Heart left ventricle (tissue), 16 donors: ENCODE measurements at regions not wholly inside any gene's neighbourhood (a gene's known extent, or its start where the extent isn't known, plus 50 kb on each side); places are given as distances from the start of the nearest gene placed in this dataset.

Experiments
- ATAC-seq, 4 donors: fragments of 200-7000 bp; cut with Tn5 transposase; one replicate each; pipeline ENCODE4 v1.9.1; 2020 to 2022; ENCODE audit warnings: moderate library complexity in 4 of 4, mild to moderate bottlenecking in 3 of 4, moderate number of reproducible peaks in 1 of 4
- DNase-seq, 5 donors: peaks; one replicate each; pipeline ENCODE4 v3.0.0-alpha.2; 2020
- H3K27ac ChIP-seq, 12 donors: fragments of 200-600 bp; sonication (generic) in 4 of 12; one replicate each; pipeline versions ENCODE4 v1.5.0 to v1.8.0; 2016 to 2022; ENCODE audit warnings: mild to moderate bottlenecking in 2 of 12
- H3K27me3 ChIP-seq, 9 donors: fragments of 200-600 bp; sonication (generic) in 2 of 9; one replicate each; pipeline versions ENCODE4 v1.5.1 to v1.8.0; 2016 to 2022; ENCODE audit warnings: mild to moderate bottlenecking in 3 of 9
- H3K36me3 ChIP-seq, 9 donors: fragments of 200-600 bp; sonication (generic) in 2 of 9; one replicate each; pipeline versions ENCODE4 v1.5.0 to v1.8.0; 2018 to 2022; ENCODE audit warnings: mild to moderate bottlenecking in 2 of 9
- H3K4me1 ChIP-seq, 12 donors: fragments of 200-600 bp; sonication (generic) in 4 of 12; one replicate each; pipeline versions ENCODE4 v1.5.0 to v1.8.0; 2016 to 2022; ENCODE audit warnings: mild to moderate bottlenecking in 3 of 12
- H3K4me3 ChIP-seq, 12 donors: fragments of 200-600 bp; sonication (generic) in 4 of 12; one replicate each; pipeline versions ENCODE4 v1.5.0 to v1.8.0; 2017 to 2022; ENCODE audit warnings: mild to moderate bottlenecking in 9 of 12, moderate library complexity in 4 of 12
- H3K9me3 ChIP-seq, 12 donors: fragments of 200-600 bp; sonication (generic) in 4 of 12; one replicate each; pipeline versions ENCODE4 v1.5.0 to v1.8.0; 2016 to 2022; ENCODE audit warnings: mild to moderate bottlenecking in 1 of 12
- CTCF ChIP-seq, 12 donors: fragments of 200-600 bp; sonication (generic) in 4 of 12; IDR thresholded peaks; one replicate each; pipeline versions ENCODE4 v1.5.0 to v1.8.0; 2018 to 2022; ENCODE audit warnings: antibody characterized with exemption in 12 of 12, mild to moderate bottlenecking in 5 of 12
- POLR2A ChIP-seq, 2 donors: fragments of 450-650 bp; IDR thresholded peaks; one replicate each; pipeline ENCODE4 v1.6.1; 2017; ENCODE audit warnings: antibody characterized with exemption in 2 of 2, mild to moderate bottlenecking in 2 of 2, moderate library complexity in 2 of 2
- WGBS, 4 donors: extraction: QIAGEN DNeasy Blood & Tissue Kit in 2 of 4; methylation state at CpG; one replicate each; pipeline versions ENCODE4 v1.1.5 to v1.1.7; 2013 to 2018; 5-methylcytosine and 5-hydroxymethylcytosine counted together
- intact Hi-C, 10 donors: fragments of 100-400 bp; cut with DNase I; formaldehyde crosslinking; loops; one replicate each; pipeline versions ENCODE4 v1.11.1 to v1.14.2; 2022
- donor health status: ischemic (EF 13 %, LVEDD 7.1; RV severe dilation, severe dysfunction).
- donor health status: healthy with polysubstance abuse.
- donor health status: DM: no; HTN: yes; CAD: no.
- donor health status: DM: no; HTN: no; CAD: no.
- donor health status: ischemic (EF 25% LVEDD 6.9; RV normal size, moderate dysfunction).
- donor health status: ischemic (EF 25% LVEDD 5.7; RV mildly dilated, moderate dysfunction).
- donor health status: healthy.
- donor health status: DM: yes; HTN: yes; CAD: no.
- donor health status: ischemic (EF 35%, LVEDD 5.7; RV mildly dilated, moderate dysfunction).
- donor health status: nonischemic (EF 11% LVEDD 7.7; RV severe dilation, severe dysfunction).
- donor health status: DM: yes; HTN: yes; CAD: no.
- donor health status: PGD.
- donor health status: ischemic (EF 29% LVEDD 5.4; RV normal size, mild dysfunction).
- donor health status: nonischemic (EF 23%, LVEDD 6.1; RV moderate dilation, normal function).

- Histone ChIP-seq H3K27ac (no peak overlapping the region), H3K4me1 (no peaks in the 10 kb centered on the region), H3K27me3 (peaks cover 0 to 11% (median 0%) of the 10 kb centered on the region in 9 donors), H3K4me3 (no peak overlapping the region), H3K9me3 (no peaks in the 10 kb centered on the region), H3K36me3 (no peaks in the 10 kb centered on the region)
- TF ChIP-seq CTCF (IDR thresholded peaks at IDR 0.05) (no peak), POLR2A (IDR thresholded peaks at IDR 0.05) (no peak)
- intact Hi-C loops, result loop anchor here in 1 of 10 donors (10.0 kb wide), 1 partner anchor 210 kb away; the partner anchor contains the start of gene EFNB1
- DNase-seq (no peak), ATAC-seq (no peak)
- WGBS, 4 donors, result 79 to 90% (median 87%) methylated on average over 4 to 6 of the region's 6 CpGs
Observed at GRCh38 chrX:69034451-69034850, 130.8 kb downstream of the PJA1 start.

GRCh38 chrX:69033936-69034335 lies 131.3 kb downstream of the PJA1 start:
- ATAC-seq (no peak), DNase-seq (no peak)
- Histone ChIP-seq H3K4me3 (no peak overlapping the region), H3K9me3 (no peaks in the 10 kb centered on the region), H3K27ac (no peak overlapping the region), H3K4me1 (no peaks in the 10 kb centered on the region), H3K36me3 (no peaks in the 10 kb centered on the region), H3K27me3 (peaks cover 0 to 11% (median 0%) of the 10 kb centered on the region in 9 donors)
- TF ChIP-seq CTCF (IDR thresholded peaks at IDR 0.05) (no peak), POLR2A (IDR thresholded peaks at IDR 0.05) (no peak)
- intact Hi-C loops, result loop anchor here in 1 of 10 donors (10.0 kb wide), 1 partner anchor 209 kb away; the partner anchor contains the start of gene EFNB1
- WGBS, 4 donors, result 77 to 93% (median 88%) methylated on average over 4 to 6 of the region's 6 CpGs

DNA sequence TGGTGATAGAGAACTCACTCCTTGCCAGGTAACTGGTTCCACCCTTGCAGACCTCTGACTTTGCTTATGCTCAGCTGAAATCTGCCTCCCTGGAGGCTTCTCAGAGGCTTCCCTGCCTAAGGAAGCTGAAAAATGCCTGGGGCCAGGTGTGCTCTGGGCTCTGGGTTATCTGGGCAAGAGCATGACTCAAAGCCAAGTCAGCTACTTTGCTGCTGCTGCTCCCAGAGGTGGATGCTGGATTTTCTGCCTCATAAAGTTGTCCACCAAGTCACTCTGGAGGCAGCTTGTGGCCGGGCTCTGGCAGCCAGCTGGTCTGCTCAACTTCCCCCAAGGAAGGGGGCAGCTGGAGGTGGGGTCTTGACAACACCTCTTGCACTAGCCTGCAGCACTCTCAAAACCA lies 132.7 kb downstream of the PJA1 start:
- TF ChIP-seq CTCF (IDR thresholded peaks at IDR 0.05) (no peak), POLR2A (IDR thresholded peaks at IDR 0.05) (no peak)
- H3K4me3 ChIP-seq, result no peak overlapping the region
- H3K27ac ChIP-seq, result no peak overlapping the region
- intact Hi-C loops, result loop anchor here in 1 of 10 donors (10.0 kb wide), 1 partner anchor 208 kb away; the partner anchor contains the start of gene EFNB1
- DNase-seq, result no peak
- H3K4me1 ChIP-seq, result peaks cover 0 to 10% (median 0%) of the 10 kb centered on the region in 12 donors
- peaks cover 0 to 11% (median 0%) of the 10 kb centered on the region in 9 donors for H3K27me3 ChIP-seq
- no peaks in the 10 kb centered on the region for H3K36me3 ChIP-seq
- ATAC-seq, result no peak
- H3K9me3 ChIP-seq, result no peaks in the 10 kb centered on the region
- 67 to 100% (median 91%) methylated on average over 1 of the region's 1 CpG for WGBS, 4 donors

- WGBS, 4 donors, result 65 to 71% (median 67%) methylated on average over 2 of the region's 2 CpGs
- Histone ChIP-seq H3K36me3 (no peaks in the 10 kb centered on the region), H3K27ac (no peak overlapping the region), H3K27me3 (peaks cover 0 to 11% (median 0%) of the 10 kb centered on the region in 9 donors), H3K4me3 (no peak overlapping the region), H3K9me3 (no peaks in the 10 kb centered on the region), H3K4me1 (peaks cover 0 to 11% (median 0%) of the 10 kb centered on the region in 12 donors)
- no peak for DNase-seq
- no peak for ATAC-seq
- no peak for TF ChIP-seq POLR2A (IDR thresholded peaks at IDR 0.05)
- no peak for TF ChIP-seq CTCF (IDR thresholded peaks at IDR 0.05)
- intact Hi-C loops, result loop anchor here in 1 of 10 donors (10.0 kb wide), 1 partner anchor 207 kb away; the partner anchor contains the start of gene EFNB1
Observed at GRCh38 chrX:69031971-69032391, 133.3 kb downstream of the PJA1 start.
